Liver (tissue), 2 donors: ENCODE measurements at regions not wholly inside any gene's neighbourhood (a gene's known extent, or its start where the extent isn't known, plus 50 kb on each side); places are given as distances from the start of the nearest gene placed in this dataset.

Experiments
- TF ChIP-seq, protein P1 (sequence below): fragments of 150-350 bp; IDR thresholded peaks from 2 replicates; pipeline ENCODE4 v1.5.1; 2017; ENCODE audit warnings: improper control_type of control experiment, low read depth, low read length; ENCODE audit not compliant: missing input control
- TF ChIP-seq, protein P2 (sequence below): IDR thresholded peaks from 2 replicates; pipeline ENCODE4 v1.6.1; 2016; ENCODE audit warnings: antibody characterized with exemption, mild to moderate bottlenecking
- donor health status: healthy.

DNA sequence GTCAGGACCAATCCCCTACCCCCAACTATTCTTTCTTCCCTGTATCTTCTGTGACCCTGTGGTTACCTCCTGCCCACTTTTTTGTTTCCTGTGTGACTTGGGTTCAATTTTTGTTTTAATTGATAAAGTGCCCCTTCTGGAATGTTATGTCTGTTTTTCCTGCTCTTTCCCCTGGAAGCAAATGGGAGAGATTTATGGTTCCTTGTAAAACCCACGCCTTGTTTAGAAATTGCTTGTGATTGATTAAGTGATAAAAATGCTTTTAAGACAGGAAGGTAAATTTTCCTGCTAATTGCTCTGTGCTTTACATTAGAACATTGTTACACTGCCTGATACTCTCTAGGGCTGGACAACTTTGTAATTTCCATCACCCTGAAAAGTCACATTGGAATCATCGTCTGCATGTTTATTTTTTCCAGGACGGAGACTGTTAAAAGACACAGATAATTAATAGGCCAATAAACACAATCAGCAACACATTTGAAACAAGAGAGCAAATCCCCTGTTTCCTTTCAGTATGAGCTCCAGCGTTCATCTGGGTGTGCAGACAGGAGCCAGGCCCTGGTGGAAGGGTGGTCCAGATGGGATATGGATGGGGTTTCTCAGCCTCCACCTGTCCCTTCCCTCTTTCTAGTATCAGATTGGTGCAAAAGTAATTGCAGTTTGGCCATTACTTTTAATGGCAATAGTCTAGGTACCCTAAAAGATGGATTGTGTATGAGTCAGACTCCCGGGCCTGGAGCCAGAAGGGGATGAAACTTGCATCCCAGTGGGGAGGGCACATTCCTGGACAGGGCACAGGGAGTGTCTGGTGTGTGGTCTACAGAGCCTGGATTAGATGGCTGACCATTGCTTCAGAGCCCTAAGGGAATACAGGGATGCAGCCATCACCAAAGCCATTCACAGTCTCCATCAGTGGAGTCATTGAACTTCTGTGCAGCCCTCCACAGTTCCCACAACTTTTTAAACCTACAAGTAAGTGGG is 58.1 kb upstream of the AGBL1 start:
- TF ChIP-seq, protein P1, sequence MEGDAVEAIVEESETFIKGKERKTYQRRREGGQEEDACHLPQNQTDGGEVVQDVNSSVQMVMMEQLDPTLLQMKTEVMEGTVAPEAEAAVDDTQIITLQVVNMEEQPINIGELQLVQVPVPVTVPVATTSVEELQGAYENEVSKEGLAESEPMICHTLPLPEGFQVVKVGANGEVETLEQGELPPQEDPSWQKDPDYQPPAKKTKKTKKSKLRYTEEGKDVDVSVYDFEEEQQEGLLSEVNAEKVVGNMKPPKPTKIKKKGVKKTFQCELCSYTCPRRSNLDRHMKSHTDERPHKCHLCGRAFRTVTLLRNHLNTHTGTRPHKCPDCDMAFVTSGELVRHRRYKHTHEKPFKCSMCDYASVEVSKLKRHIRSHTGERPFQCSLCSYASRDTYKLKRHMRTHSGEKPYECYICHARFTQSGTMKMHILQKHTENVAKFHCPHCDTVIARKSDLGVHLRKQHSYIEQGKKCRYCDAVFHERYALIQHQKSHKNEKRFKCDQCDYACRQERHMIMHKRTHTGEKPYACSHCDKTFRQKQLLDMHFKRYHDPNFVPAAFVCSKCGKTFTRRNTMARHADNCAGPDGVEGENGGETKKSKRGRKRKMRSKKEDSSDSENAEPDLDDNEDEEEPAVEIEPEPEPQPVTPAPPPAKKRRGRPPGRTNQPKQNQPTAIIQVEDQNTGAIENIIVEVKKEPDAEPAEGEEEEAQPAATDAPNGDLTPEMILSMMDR, result no peak
- TF ChIP-seq, protein P2, sequence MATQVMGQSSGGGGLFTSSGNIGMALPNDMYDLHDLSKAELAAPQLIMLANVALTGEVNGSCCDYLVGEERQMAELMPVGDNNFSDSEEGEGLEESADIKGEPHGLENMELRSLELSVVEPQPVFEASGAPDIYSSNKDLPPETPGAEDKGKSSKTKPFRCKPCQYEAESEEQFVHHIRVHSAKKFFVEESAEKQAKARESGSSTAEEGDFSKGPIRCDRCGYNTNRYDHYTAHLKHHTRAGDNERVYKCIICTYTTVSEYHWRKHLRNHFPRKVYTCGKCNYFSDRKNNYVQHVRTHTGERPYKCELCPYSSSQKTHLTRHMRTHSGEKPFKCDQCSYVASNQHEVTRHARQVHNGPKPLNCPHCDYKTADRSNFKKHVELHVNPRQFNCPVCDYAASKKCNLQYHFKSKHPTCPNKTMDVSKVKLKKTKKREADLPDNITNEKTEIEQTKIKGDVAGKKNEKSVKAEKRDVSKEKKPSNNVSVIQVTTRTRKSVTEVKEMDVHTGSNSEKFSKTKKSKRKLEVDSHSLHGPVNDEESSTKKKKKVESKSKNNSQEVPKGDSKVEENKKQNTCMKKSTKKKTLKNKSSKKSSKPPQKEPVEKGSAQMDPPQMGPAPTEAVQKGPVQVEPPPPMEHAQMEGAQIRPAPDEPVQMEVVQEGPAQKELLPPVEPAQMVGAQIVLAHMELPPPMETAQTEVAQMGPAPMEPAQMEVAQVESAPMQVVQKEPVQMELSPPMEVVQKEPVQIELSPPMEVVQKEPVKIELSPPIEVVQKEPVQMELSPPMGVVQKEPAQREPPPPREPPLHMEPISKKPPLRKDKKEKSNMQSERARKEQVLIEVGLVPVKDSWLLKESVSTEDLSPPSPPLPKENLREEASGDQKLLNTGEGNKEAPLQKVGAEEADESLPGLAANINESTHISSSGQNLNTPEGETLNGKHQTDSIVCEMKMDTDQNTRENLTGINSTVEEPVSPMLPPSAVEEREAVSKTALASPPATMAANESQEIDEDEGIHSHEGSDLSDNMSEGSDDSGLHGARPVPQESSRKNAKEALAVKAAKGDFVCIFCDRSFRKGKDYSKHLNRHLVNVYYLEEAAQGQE, result no peak
